CD4-positive, alpha-beta T cell (primary cell): ENCODE measurements at regions not wholly inside any gene's neighbourhood (a gene's known extent, or its start where the extent isn't known, plus 50 kb on each side); places are given as distances from the start of the nearest gene placed in this dataset.
"Not testable (repeated sequence)": the region's sequence is repeated elsewhere in the genome, so short reads cannot be mapped to it uniquely, and the experiment has no call there.

Experiments
- ATAC-seq: fragments of 200-7000 bp; cut with Tn5 transposase; one replicate; pipeline ENCODE4 v1.10.0; 2022; ENCODE audit warnings: mild to moderate bottlenecking; ENCODE audit not compliant: poor library complexity
- CTCF ChIA-PET: fragments of 350-600 bp; sonication (Branson Sonifier 250); formaldehyde crosslinking; loops from one replicate; lab custom pipeline; 2021; ENCODE audit warnings: antibody characterized with exemption, inconsistent platforms; lab: Charles Lee
- POLR2A ChIA-PET: fragments of 350-600 bp; sonication (Branson Sonifier 250); formaldehyde crosslinking; loops from one replicate; lab custom pipeline; 2021; ENCODE audit warnings: antibody characterized with exemption, inconsistent platforms; lab: Charles Lee
- DNase-seq, 14 experiments: peaks; one replicate each; pipeline ENCODE4 v3.0.0-alpha.2; 2013 to 2020; ENCODE audit warnings: mixed read lengths in 2 of 14
- H3K27ac ChIP-seq, 2 donors: one replicate each; pipeline versions ENCODE4 v1.5.1 to v1.7.0; 2013; ENCODE audit warnings: low read length in 2 of 2, low read depth in 1 of 2, mild to moderate bottlenecking in 1 of 2
- H3K27me3 ChIP-seq, 2 experiments: 1 replicate in 1 of 2; 2 replicates in 1 of 2; pipeline versions ENCODE4 v1.6.1 to v1.7.0; 2013; ENCODE audit warnings: low read length in 2 of 2, control low read depth in 1 of 2, mild to moderate bottlenecking in 1 of 2, moderate library complexity in 1 of 2; ENCODE audit not compliant: insufficient read depth in 2 of 2, control insufficient read depth in 1 of 2
- H3K36me3 ChIP-seq: one replicate; pipeline ENCODE4 v1.6.1; 2013; ENCODE audit warnings: low read length, control low read depth; ENCODE audit not compliant: insufficient read depth
- H3K4me1 ChIP-seq: one replicate; pipeline ENCODE4 v1.6.1; 2013; ENCODE audit warnings: low read length, control low read depth; ENCODE audit not compliant: insufficient read depth
- H3K4me3 ChIP-seq: one replicate; pipeline ENCODE4 v1.5.1; 2013; ENCODE audit warnings: mild to moderate bottlenecking, low read length, moderate library complexity
- H3K9me3 ChIP-seq, 2 experiments: 1 replicate in 1 of 2; 2 replicates in 1 of 2; pipeline versions ENCODE4 v1.6.1 to v1.7.0; 2013; ENCODE audit warnings: low read length in 2 of 2, mild to moderate bottlenecking in 2 of 2, control low read depth in 1 of 2, moderate library complexity in 1 of 2; ENCODE audit not compliant: control insufficient read depth in 1 of 2, insufficient read depth in 1 of 2
- H3K27ac Mint-ChIP-seq: one replicate; pipeline ENCODE4 v1.8.0; 2020; ENCODE audit warnings: mixed read lengths
- H3K27me3 Mint-ChIP-seq: one replicate; pipeline ENCODE4 v1.8.0; 2021; ENCODE audit warnings: mixed read lengths
- H3K36me3 Mint-ChIP-seq: one replicate; pipeline ENCODE4 v1.8.0; 2021; ENCODE audit warnings: low read depth, mixed read lengths
- H3K4me1 Mint-ChIP-seq: one replicate; pipeline ENCODE4 v1.8.0; 2021; ENCODE audit warnings: low read depth, mixed read lengths
- H3K4me3 Mint-ChIP-seq: one replicate; pipeline ENCODE4 v1.8.0; 2020; ENCODE audit warnings: mild to moderate bottlenecking, mixed read lengths
- H3K9me3 Mint-ChIP-seq: one replicate; pipeline ENCODE4 v1.8.0; 2020; ENCODE audit warnings: mixed read lengths
- intact Hi-C, 2 experiments: fragments of 100-400 bp; cut with DNase I in 1 of 2; cut with micrococcal nuclease in 1 of 2; formaldehyde crosslinking; loops; one replicate each; pipeline versions ENCODE4 v1.15.1 to v1.9.0; 2023 to 2025; cut with DNase I, micrococcal nuclease
- TF ChIP-seq, protein P1 (sequence below): fragments of 200-600 bp; IDR thresholded peaks from one replicate; pipeline ENCODE4 v1.8.0; 2022; ENCODE audit warnings: antibody characterized with exemption, mild to moderate bottlenecking

DNA sequence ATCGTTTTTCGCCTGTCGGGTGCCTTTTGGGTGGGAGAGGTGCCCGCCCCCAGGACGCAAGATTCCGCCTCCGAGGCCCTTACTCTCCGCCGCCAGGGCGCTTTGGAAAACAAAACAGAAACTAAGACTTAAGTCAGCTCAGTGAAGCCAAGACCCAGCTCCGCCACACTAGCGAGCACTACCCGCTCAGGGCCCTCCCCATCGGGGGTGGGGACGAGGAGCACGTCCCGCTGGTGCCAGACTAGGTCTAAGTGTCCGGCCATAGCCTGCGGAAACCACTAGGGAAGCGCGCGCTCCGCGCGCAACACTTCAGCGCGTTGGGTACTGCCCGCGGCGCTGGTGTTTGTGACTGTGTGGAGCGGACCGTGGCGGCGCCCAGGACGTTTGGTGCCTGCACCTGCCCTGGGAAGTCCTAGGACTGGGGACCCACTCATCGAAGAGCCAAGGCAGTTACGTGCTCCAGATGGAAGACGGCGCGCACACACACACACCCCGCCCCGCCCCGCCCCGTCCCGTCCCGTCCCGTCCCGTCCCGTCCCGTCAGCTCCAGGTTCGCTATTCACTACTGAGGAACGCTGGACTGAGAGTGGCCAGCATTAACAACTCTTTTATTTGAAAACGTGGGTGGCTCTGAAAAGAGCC is 57.6 kb upstream of the BOLA1 start:
- H3K27me3 Mint-ChIP-seq, H3K27ac ChIP-seq, CTCF ChIA-PET, H3K9me3 Mint-ChIP-seq, H3K4me1 ChIP-seq, H3K27ac Mint-ChIP-seq, H3K27me3 ChIP-seq, POLR2A ChIA-PET, DNase-seq, H3K36me3 ChIP-seq, H3K4me3 ChIP-seq, H3K4me3 Mint-ChIP-seq, H3K9me3 ChIP-seq, intact Hi-C loops: not testable (repeated sequence)
- ATAC-seq = peak; percentile 60
- peaks cover 34% of the 10 kb centered on the region for H3K36me3 Mint-ChIP-seq
- H3K4me1 Mint-ChIP-seq = peaks cover 34% of the 10 kb centered on the region

DNA sequence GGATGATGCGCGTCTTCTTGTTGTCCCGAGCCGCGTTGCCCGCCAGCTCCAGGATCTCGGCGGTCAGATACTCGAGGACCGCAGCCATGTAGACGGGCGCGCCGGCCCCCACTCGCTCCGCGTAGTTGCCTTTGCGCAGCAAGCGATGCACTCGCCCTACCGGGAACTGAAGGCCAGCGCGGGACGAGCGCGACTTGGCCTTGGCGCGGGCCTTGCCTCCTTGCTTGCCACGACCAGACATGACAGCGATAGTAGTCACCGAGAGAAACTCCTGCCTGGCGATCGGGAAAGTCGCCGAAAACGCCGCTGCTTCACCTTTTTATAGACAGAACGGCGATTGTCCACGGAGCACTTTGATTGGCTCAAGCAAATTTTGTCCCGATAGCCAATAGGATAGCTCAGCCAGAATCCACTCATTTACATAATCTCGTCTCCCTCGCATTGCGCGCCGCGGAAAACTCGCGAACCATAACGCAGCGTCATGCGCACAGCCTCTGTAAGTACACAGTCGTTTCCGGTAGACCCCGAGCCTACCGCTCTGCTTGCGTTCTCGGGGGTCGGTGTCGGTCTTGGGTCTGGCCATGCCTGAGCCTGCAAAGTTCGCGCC is 56.8 kb upstream of the BOLA1 start:
- H3K27ac Mint-ChIP-seq, H3K9me3 ChIP-seq, H3K9me3 Mint-ChIP-seq, DNase-seq, H3K4me3 Mint-ChIP-seq, H3K27ac ChIP-seq, H3K27me3 ChIP-seq, CTCF ChIA-PET, intact Hi-C loops, H3K4me3 ChIP-seq, H3K27me3 Mint-ChIP-seq: not testable (repeated sequence)
- Mint-ChIP-seq H3K36me3 (peaks cover 42% of the 10 kb centered on the region), H3K4me1 (peaks cover 43% of the 10 kb centered on the region)
- peaks cover 13% of the 10 kb centered on the region for H3K4me1 ChIP-seq
- peaks cover 11% of the 10 kb centered on the region for H3K36me3 ChIP-seq
- POLR2A ChIA-PET = interaction anchor here (1.5 to 4.9 kb wide), 3 partner anchors 44 to 74 kb away, joined by 4 to 259 read pairs (median 5); partner anchors contain the start of gene BOLA1
- peak; percentile 71 for ATAC-seq

DNA sequence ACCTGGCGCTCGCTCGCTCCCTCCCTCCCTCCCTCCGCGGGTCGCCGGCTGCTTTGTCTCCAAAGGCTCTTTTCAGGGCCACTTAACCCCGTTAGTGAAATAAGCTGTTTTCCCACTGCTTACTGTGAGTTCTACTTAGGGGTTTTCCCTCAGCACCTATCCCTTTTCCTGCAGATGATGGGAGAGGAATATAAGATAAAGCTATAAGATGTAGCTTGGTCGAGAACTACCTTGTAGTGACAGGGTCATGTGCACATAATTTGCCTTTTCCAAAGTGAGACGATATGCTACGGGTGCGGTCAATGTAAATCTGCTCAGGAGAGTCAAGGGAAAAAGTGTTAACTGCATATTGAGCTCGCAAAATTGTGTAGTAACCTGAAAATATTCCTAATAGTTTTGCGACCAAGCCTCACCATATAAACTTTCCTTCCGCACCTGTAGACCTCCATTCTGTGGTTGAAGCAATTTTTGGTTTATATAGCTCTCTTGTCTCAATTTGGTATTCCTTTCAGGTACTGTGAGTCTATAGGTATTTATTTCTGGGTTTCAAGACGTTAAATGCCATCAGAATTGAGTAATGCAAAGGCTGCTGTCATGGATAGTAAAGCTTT is 55.8 kb upstream of the BOLA1 start:
- TF ChIP-seq, protein P1, sequence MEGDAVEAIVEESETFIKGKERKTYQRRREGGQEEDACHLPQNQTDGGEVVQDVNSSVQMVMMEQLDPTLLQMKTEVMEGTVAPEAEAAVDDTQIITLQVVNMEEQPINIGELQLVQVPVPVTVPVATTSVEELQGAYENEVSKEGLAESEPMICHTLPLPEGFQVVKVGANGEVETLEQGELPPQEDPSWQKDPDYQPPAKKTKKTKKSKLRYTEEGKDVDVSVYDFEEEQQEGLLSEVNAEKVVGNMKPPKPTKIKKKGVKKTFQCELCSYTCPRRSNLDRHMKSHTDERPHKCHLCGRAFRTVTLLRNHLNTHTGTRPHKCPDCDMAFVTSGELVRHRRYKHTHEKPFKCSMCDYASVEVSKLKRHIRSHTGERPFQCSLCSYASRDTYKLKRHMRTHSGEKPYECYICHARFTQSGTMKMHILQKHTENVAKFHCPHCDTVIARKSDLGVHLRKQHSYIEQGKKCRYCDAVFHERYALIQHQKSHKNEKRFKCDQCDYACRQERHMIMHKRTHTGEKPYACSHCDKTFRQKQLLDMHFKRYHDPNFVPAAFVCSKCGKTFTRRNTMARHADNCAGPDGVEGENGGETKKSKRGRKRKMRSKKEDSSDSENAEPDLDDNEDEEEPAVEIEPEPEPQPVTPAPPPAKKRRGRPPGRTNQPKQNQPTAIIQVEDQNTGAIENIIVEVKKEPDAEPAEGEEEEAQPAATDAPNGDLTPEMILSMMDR = no peak
- Histone ChIP-seq H3K9me3 (no peaks in the 10 kb centered on the region), H3K4me3 (peak overlapping the region; percentile 67), H3K27ac (peak overlapping the region; percentile 55), H3K4me1 (peaks cover 21% of the 10 kb centered on the region), H3K27me3 (no peaks in the 10 kb centered on the region), H3K36me3 (peaks cover 11% of the 10 kb centered on the region)
- intact Hi-C loops = no loop called here
- peaks cover 51% of the 10 kb centered on the region for H3K36me3 Mint-ChIP-seq
- peak overlapping the region; percentile 89 for H3K4me3 Mint-ChIP-seq
- DNase-seq = peak in 3 of 14 experiments; percentile 28 to 43 (median 29)
- ChIA-PET POLR2A (interaction anchor here (0.5 to 4.9 kb wide), 8 partner anchors 43 to 392 kb away, joined by 3 to 259 read pairs (median 4); partner anchors contain the start of genes BOLA1, PLEKHO1 and SF3B4), CTCF (interaction anchor here (0.5 to 2.0 kb wide), 3 partner anchors 44 to 231 kb away, joined by 3 to 7 read pairs (median 4); a partner anchor contains a TSS)
- ATAC-seq = no peak
- H3K4me1 Mint-ChIP-seq = peaks cover 52% of the 10 kb centered on the region
- no peaks in the 10 kb centered on the region for H3K9me3 Mint-ChIP-seq
- no peaks in the 10 kb centered on the region for H3K27me3 Mint-ChIP-seq
- H3K27ac Mint-ChIP-seq = peak overlapping the region; percentile 85

DNA sequence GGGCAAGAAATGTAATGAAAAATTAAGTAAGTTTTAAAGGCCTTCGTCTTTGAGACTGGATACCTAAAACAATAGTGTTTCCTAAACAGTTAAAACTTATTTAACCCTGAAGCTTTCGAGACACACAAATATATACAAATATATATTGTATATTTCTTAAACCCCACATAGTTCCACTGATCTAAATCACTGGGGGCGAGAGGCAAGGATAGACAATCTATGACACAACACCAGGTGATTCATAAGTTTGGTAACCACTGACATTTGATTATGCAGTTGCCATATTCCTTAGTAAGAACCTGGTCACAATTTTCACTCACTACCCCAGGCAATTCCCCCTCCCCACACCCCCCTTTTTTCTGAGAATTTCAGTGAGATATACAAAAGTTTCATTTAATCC is 55.3 kb upstream of the BOLA1 start:
- Histone ChIP-seq H3K4me1 (peaks cover 22% of the 10 kb centered on the region), H3K27ac (peak overlapping the region; percentile 55), H3K4me3 (peak overlapping the region; percentile 67), H3K9me3 (no peaks in the 10 kb centered on the region), H3K27me3 (no peaks in the 10 kb centered on the region), H3K36me3 (peaks cover 11% of the 10 kb centered on the region)
- CTCF ChIA-PET = interaction anchor here (0.5 to 2.0 kb wide), 3 partner anchors 44 to 230 kb away, joined by 3 to 7 read pairs (median 4); a partner anchor contains a TSS
- TF ChIP-seq, protein P1 = no peak
- peak overlapping the region; percentile 85 for H3K27ac Mint-ChIP-seq
- H3K4me3 Mint-ChIP-seq = peak overlapping the region; percentile 89
- DNase-seq (peak in 4 of 14 experiments; percentile 34 to 68 (median 49)), ATAC-seq (no peak)
- POLR2A ChIA-PET = interaction anchor here (0.8 to 4.9 kb wide), 7 partner anchors 42 to 391 kb away, joined by 3 to 259 read pairs (median 4); partner anchors contain the start of genes BOLA1, PLEKHO1 and SF3B4
- intact Hi-C loops = no loop called here
- H3K4me1 Mint-ChIP-seq = peaks cover 58% of the 10 kb centered on the region
- peaks cover 57% of the 10 kb centered on the region for H3K36me3 Mint-ChIP-seq
- H3K9me3 Mint-ChIP-seq = no peaks in the 10 kb centered on the region
- H3K27me3 Mint-ChIP-seq = no peaks in the 10 kb centered on the region
